GM12892 (cell line): ENCODE measurements at regions not wholly inside any gene's neighbourhood (a gene's known extent, or its start where the extent isn't known, plus 50 kb on each side); places are given as distances from the start of the nearest gene placed in this dataset.
"Not testable (repeated sequence)": the region's sequence is repeated elsewhere in the genome, so short reads cannot be mapped to it uniquely, and the experiment has no call there.

ENCODE experiments used
- DNase-seq: peaks from one replicate; pipeline ENCODE4 v3.0.0; 2011; ENCODE audit not compliant: insufficient read length
- FAIRE-seq: peaks from 2 replicates; lab custom pipeline; 2011; peaks lifted over from hg19 to GRCh38; lab: Jason Lieb, UNC
- POLR2A ChIP-seq: IDR thresholded peaks from 2 replicates; pipeline ENCODE4 v1.6.1; 2011; ENCODE audit warnings: low read depth, low read length, control low read depth
- POLR2AphosphoS5 ChIP-seq: IDR thresholded peaks from 2 replicates; pipeline ENCODE4 v1.6.1; 2011; ENCODE audit warnings: low read depth, low read length, control low read depth
- TAF1 ChIP-seq: IDR thresholded peaks from 2 replicates; pipeline ENCODE4 v1.6.1; 2011; ENCODE audit warnings: low read depth, mild to moderate bottlenecking, control low read depth, low read length, borderline replicate concordance

DNA sequence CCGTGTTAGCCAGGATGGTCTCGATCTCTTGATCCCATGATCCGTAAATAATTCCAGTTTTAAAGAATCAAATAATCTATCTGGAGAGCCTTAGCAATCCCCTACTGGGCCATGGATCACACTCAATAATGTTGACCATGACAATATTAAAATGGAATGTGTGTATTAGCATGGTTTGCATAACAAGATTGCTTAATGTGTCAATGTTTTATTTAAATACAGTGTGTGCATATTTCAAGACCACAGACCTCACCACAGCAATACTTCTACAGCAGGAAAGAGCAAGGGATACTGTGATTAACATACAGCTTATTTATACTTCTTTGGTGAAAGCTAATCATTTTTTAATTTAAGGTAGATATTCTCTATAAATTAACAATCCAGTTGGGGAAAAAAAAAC, 470.4 kb downstream of the TFAP2B start:
- TF ChIP-seq TAF1 (no peak), POLR2AphosphoS5 (no peak), POLR2A (no peak)
- no peak for FAIRE-seq
- no peak for DNase-seq

DNA sequence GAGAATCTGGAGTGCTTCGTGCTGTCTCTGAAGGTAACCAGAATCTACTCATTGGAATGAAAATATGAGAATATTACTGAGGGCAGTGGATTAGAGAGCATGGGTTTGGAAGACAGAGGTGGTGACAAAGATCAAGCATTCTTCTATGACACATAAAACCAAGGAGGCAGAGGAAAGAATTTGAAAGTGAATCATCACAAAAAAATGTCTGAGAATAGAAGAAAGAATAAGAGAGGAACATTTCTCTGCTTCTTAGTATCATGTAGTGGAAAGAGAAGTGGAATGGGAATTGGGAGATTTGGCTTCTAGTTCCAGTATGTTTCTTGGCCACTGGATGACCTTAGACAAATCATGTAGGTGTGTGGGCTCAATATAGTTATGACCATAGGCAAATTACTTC, 474.0 kb downstream of the TFAP2B start:
- DNase-seq (no peak), FAIRE-seq (no peak)
- TF ChIP-seq TAF1: no peak
- no peak for TF ChIP-seq POLR2A
- no peak for TF ChIP-seq POLR2AphosphoS5

DNA sequence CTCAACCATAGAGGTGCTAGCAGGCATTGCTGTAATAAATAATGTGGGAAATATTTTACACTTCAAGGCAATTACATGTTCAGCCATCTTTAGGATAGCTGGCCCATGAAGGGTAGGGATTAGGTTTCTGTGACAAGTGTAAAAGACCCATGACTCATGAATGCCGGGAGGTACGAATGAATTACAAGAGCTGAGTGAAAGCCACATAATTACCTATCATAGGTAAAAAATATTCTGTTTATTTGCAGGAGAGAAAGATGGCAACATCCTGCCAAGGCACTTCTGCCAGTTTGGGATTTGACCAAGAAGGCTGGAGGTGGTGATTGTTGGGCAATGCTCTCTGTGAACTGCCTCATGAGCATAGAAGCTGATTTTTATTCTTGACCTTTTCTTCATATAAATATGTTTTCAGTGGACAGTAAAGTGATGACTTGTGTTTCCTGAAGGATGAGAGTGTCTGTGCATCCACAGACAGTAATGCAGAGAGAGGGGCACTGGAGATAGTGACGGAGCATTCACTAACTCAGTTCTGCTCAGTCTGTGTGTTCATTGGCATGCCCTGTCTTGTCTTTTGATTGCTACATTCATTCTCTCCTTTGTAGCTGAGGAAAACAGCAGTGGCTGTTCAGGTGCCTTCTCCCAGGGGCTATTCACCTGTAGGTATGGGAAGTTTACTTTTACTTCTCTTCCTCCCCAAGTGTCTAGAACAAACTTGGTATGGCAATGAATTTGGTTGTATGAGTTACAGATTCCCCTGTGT, 481.1 kb downstream of the TFAP2B start:
- no peak for FAIRE-seq
- no peak for DNase-seq

DNA sequence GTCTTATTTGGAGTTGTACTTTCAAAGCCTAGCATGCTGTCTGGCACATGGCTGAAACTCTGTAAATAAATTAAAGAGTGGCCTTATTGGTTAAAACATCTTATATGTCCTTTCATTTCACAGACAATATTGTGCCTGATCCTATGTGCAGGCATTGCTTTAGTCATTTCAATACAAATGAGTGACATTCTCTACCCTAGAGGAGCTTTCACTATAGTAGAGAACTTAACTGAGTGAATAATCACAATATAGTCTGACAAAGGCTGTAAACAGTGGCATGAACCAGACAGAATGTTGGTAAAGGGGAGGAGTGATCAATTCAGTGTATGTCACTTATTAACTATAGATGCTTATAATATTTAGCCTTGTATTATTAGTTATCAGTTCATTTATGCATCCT, 481.8 kb downstream of the TFAP2B start:
- DNase-seq (no peak), FAIRE-seq (no peak)
- TF ChIP-seq POLR2AphosphoS5: no peak
- TF ChIP-seq POLR2A: no peak
- TF ChIP-seq TAF1: no peak

More for the DNA sequence above, 481.1 kb downstream of the TFAP2B start:
- TF ChIP-seq POLR2A: no peak
- no peak for TF ChIP-seq POLR2AphosphoS5
- no peak for TF ChIP-seq TAF1

- DNase-seq: no peak
- FAIRE-seq: no peak
Observed at GRCh38 chr6:51301962-51302361, 483.3 kb downstream of the TFAP2B start.

DNA sequence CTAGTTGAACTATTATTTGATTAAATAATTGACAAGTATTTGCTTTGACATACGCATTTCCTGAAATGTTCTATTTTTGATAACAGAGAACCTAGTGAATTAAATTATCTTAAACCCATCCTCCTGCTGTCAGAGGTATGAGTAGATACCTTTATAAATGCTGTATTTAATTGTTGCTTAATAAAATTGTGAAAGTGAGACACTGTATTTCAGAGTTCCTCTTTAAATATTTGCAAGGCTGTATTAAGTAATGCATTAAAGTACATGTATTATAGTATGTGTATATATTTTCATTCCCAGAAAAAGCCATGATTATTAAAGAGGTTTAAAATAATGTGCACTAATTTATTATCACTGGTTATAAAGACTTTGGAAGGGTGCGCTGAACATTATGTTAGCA, 483.8 kb downstream of the TFAP2B start:
- FAIRE-seq (no peak), DNase-seq (no peak)
- no peak for TF ChIP-seq POLR2A
- no peak for TF ChIP-seq POLR2AphosphoS5
- no peak for TF ChIP-seq TAF1

More at GRCh38 chr6:51301962-51302361, 483.3 kb downstream of the TFAP2B start:
- TF ChIP-seq POLR2AphosphoS5 (no peak), TAF1 (no peak), POLR2A (no peak)

- DNase-seq (no peak), FAIRE-seq (no peak)
- TF ChIP-seq TAF1 (no peak), POLR2A (no peak), POLR2AphosphoS5 (no peak)
Observed at GRCh38 chr6:51303338-51303737, 484.7 kb downstream of the TFAP2B start.

- TF ChIP-seq POLR2A (no peak), POLR2AphosphoS5 (no peak), TAF1 (no peak)
- FAIRE-seq (no peak), DNase-seq (no peak)
Observed at GRCh38 chr6:51314965-51315364, 496.3 kb downstream of the TFAP2B start.

DNA sequence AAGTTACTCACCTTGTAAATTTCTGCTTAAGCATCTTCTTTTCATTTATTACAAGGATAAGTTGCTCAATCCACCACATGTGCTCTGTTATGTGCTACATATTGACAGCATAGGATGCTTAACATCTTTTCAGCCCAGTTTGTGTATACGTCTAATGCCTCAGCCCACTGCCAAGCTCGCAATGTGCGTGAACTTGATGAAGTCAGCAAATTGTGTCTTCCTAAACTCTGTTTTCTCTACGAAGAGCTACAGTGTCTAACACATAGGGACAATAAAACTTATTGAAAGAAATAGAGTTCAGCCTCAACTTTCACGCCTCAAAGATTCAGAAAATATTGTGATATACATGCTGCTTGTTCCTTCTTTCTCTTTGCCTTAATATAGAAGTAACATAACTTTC, 500.0 kb downstream of the TFAP2B start:
- TF ChIP-seq TAF1: no peak
- no peak for TF ChIP-seq POLR2A
- TF ChIP-seq POLR2AphosphoS5: no peak
- FAIRE-seq (no peak), DNase-seq (no peak)

DNA sequence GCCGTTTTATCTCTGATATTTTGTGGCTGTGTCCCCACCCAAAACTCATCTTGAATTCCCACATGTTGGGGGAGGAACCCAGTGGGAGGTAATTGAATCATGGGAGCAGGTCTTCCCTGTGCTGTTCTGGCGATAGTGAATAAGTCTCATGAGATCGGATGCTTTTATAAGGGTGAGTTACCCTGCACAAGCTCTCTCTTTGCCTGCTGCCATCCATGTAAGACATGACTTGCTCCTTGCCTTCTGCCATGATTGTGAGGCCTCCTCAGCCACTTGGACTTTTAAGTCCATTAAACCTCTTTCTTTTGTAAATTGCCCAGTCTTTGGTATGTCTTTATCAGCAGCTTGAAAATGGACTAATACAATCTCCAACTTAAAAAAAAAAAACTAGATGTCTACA, 502.8 kb downstream of the TFAP2B start:
- FAIRE-seq, DNase-seq: not testable (repeated sequence)

- TF ChIP-seq POLR2AphosphoS5 (no peak), POLR2A (no peak), TAF1 (no peak)
- no peak for FAIRE-seq
- DNase-seq: no peak
Observed at GRCh38 chr6:51322505-51322904, 503.8 kb downstream of the TFAP2B start.

DNA sequence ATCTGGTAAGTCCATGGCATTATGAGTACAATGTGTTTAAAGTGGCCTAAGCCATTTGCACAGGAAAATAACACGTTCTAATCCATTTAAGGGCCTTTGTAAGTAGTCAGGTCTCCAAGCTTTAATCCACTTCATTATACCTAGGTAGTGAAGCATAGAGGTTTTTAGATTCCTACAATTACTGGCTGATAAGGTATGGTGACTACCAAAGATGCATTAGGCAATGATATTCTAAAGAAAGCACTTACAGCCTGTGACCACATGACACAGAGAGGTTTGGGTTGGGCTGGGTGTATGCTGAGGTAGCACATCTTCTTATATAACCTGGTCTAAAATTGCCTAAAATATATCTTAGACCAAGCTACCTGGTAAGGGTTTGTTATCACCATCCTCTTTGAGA, 504.4 kb downstream of the TFAP2B start:
- FAIRE-seq (no peak), DNase-seq (no peak)
- TF ChIP-seq POLR2AphosphoS5 (no peak), POLR2A (no peak), TAF1 (no peak)
